ENCODE measurements at regions not wholly inside any gene's neighbourhood (a gene's known extent, or its start where the extent isn't known, plus 50 kb on each side); places are given as distances from the start of the nearest gene placed in this dataset.

GRCh38 chr17:77442976-77443747 is 302.4 kb downstream of the SEC14L1 start:
- no peak for DNase-seq (ENCODE audit: low spot score)
- TF ChIP-seq CTCF (IDR thresholded peaks at IDR 0.05; ENCODE audit: borderline replicate concordance, control extremely low read depth, extremely low read depth, insufficient read depth, missing control alignments), result no peak
- in situ Hi-C loops (cut with MboI; ENCODE audit: low sequenced_read_pairs, unreplicated experiment), result no loop called here

GRCh38 chr17:77443748-77444260 is 303.0 kb downstream of the SEC14L1 start:
- DNase-seq (ENCODE audit: low spot score), result no peak
- TF ChIP-seq CTCF (IDR thresholded peaks at IDR 0.05; ENCODE audit: borderline replicate concordance, control extremely low read depth, extremely low read depth, insufficient read depth, missing control alignments), result no peak
- in situ Hi-C loops (cut with MboI; ENCODE audit: low sequenced_read_pairs, unreplicated experiment), result no loop called here

- no peak for TF ChIP-seq CTCF (IDR thresholded peaks at IDR 0.05; ENCODE audit: borderline replicate concordance, control extremely low read depth, extremely low read depth, insufficient read depth, missing control alignments)
- peak; percentile 73 for DNase-seq (ENCODE audit: low spot score)
- in situ Hi-C loops (cut with MboI; ENCODE audit: low sequenced_read_pairs, unreplicated experiment), result no loop called here
Measured at GRCh38 chr17:77444628-77444983, 303.8 kb downstream of the SEC14L1 start.

GRCh38 chr17:77444984-77445759 is 304.4 kb downstream of the SEC14L1 start:
- in situ Hi-C loops (cut with MboI; ENCODE audit: low sequenced_read_pairs, unreplicated experiment), result no loop called here
- DNase-seq (ENCODE audit: low spot score), result peak; percentile 82
- TF ChIP-seq CTCF (IDR thresholded peaks at IDR 0.05; ENCODE audit: borderline replicate concordance, control extremely low read depth, extremely low read depth, insufficient read depth, missing control alignments), result no peak

- no peak for TF ChIP-seq CTCF (IDR thresholded peaks at IDR 0.05; ENCODE audit: borderline replicate concordance, control extremely low read depth, extremely low read depth, insufficient read depth, missing control alignments)
- in situ Hi-C loops (cut with MboI; ENCODE audit: low sequenced_read_pairs, unreplicated experiment), result no loop called here
- DNase-seq (ENCODE audit: low spot score), result no peak
Measured at GRCh38 chr17:77445760-77446532, 305.2 kb downstream of the SEC14L1 start.

- no peak for DNase-seq (ENCODE audit: low spot score)
- no peak for TF ChIP-seq CTCF (IDR thresholded peaks at IDR 0.05; ENCODE audit: borderline replicate concordance, control extremely low read depth, extremely low read depth, insufficient read depth, missing control alignments)
- in situ Hi-C loops (cut with MboI; ENCODE audit: low sequenced_read_pairs, unreplicated experiment), result no loop called here
Measured at GRCh38 chr17:77446940-77447634, 306.3 kb downstream of the SEC14L1 start.
